Cardiac septum (tissue), 1 donor: ENCODE measurements at regions not wholly inside any gene's neighbourhood (a gene's known extent, or its start where the extent isn't known, plus 50 kb on each side); places are given as distances from the start of the nearest gene placed in this dataset.
A peak's percentile ranks its signal among the peaks of the same experiment; 100 is the strongest.

ENCODE experiments used
- DNase-seq: peaks from one replicate; pipeline ENCODE4 v3.0.0-alpha.2; 2020; ENCODE audit warnings: low spot score
- intact Hi-C: fragments of 100-400 bp; cut with DNase I; formaldehyde crosslinking; loops from one replicate; pipeline ENCODE4 v1.14.0; 2022
- donor health status: DM: no; HTN: no; CAD: no.

GRCh38 chr19:46963093-46963734 lies 56.4 kb upstream of the NPAS1 start:
- intact Hi-C loops: no loop called here
- no peak for DNase-seq

- peak; percentile 87 for DNase-seq
- intact Hi-C loops: no loop called here
These were observed 52.0 kb upstream of the NPAS1 start for GRCh38 chr19:46967578-46968032.
